H9 (cell line): ENCODE measurements at regions not wholly inside any gene's neighbourhood (a gene's known extent, or its start where the extent isn't known, plus 50 kb on each side); places are given as distances from the start of the nearest gene placed in this dataset.

Source experiments
- DNase-seq: peaks from one replicate; pipeline ENCODE4 v3.0.0-alpha.2; 2017
- H2AFZ ChIP-seq: one replicate; pipeline ENCODE4 v1.6.1; 2013; ENCODE audit warnings: mild to moderate bottlenecking, low read length, control low read depth, moderate library complexity
- H2AK5ac ChIP-seq: 2 replicates; pipeline ENCODE4 v1.6.1; 2013; ENCODE audit warnings: low read length, control low read depth, mixed read lengths; ENCODE audit not compliant: insufficient read length
- H2BK120ac ChIP-seq: one replicate; pipeline ENCODE4 v1.6.1; 2013; ENCODE audit warnings: low read depth, mild to moderate bottlenecking, low read length, control low read depth, inconsistent platforms; ENCODE audit not compliant: poor library complexity, severe bottlenecking
- H2BK12ac ChIP-seq: 2 replicates; pipeline ENCODE4 v1.6.1; 2013; ENCODE audit warnings: low read length, control low read depth, mixed read lengths, low read depth; ENCODE audit not compliant: insufficient read length
- H2BK15ac ChIP-seq: 2 replicates; pipeline ENCODE4 v1.6.1; 2013; ENCODE audit warnings: low read depth, low read length, control low read depth
- H2BK20ac ChIP-seq: one replicate; pipeline ENCODE4 v1.6.1; 2013; ENCODE audit warnings: low read depth, mild to moderate bottlenecking, low read length, control low read depth, inconsistent platforms; ENCODE audit not compliant: poor library complexity, severe bottlenecking
- H2BK5ac ChIP-seq: 2 replicates; pipeline ENCODE4 v1.6.1; 2013; ENCODE audit warnings: low read length, control low read depth, mixed read lengths; ENCODE audit not compliant: insufficient read length
- H3K14ac ChIP-seq: 2 replicates; pipeline ENCODE4 v1.6.1; 2013; ENCODE audit warnings: low read length, control low read depth; ENCODE audit not compliant: insufficient read depth
- H3K18ac ChIP-seq: 2 replicates; pipeline ENCODE4 v1.6.1; 2013; ENCODE audit warnings: low read depth, mild to moderate bottlenecking, mixed read lengths, low read length, control low read depth; ENCODE audit not compliant: insufficient read length
- H3K23ac ChIP-seq: 2 replicates; pipeline ENCODE4 v1.6.1; 2013; ENCODE audit warnings: low read length, control low read depth, mixed read lengths, low read depth; ENCODE audit not compliant: insufficient read length
- H3K23me2 ChIP-seq: 2 replicates; pipeline ENCODE4 v1.6.1; 2013; ENCODE audit warnings: low read depth, mild to moderate bottlenecking, mixed read lengths, low read length, control low read depth; ENCODE audit not compliant: insufficient read length, poor library complexity, severe bottlenecking
- H3K27ac ChIP-seq: 2 replicates; pipeline ENCODE4 v1.5.1; 2013; ENCODE audit warnings: low read length, control low read depth, mixed read lengths, low read depth; ENCODE audit not compliant: insufficient read length
- H3K27me3 ChIP-seq: 2 replicates; pipeline ENCODE4 v1.6.1; 2013; ENCODE audit warnings: low read length, control low read depth, inconsistent platforms; ENCODE audit not compliant: insufficient read depth
- H3K4ac ChIP-seq: 2 replicates; pipeline ENCODE4 v1.6.1; 2013; ENCODE audit warnings: low read depth, mild to moderate bottlenecking, control low read depth, inconsistent platforms, low read length, moderate library complexity
- H3K4me1 ChIP-seq: 2 replicates; pipeline ENCODE4 v1.6.1; 2013; ENCODE audit warnings: low read length, control low read depth, inconsistent platforms; ENCODE audit not compliant: insufficient read depth
- H3K4me2 ChIP-seq: 2 replicates; pipeline ENCODE4 v1.6.1; 2013; ENCODE audit warnings: low read length, control low read depth, mixed read lengths; ENCODE audit not compliant: insufficient read length, insufficient read depth
- H3K56ac ChIP-seq: 2 replicates; pipeline ENCODE4 v1.6.1; 2013; ENCODE audit warnings: low read depth, mild to moderate bottlenecking, mixed read lengths, low read length, control low read depth; ENCODE audit not compliant: insufficient read length
- H3K79me1 ChIP-seq: 2 replicates; pipeline ENCODE4 v1.6.1; 2013; ENCODE audit warnings: low read depth, mild to moderate bottlenecking, moderate library complexity, low read length, control low read depth, inconsistent platforms; ENCODE audit not compliant: insufficient read depth, poor library complexity, severe bottlenecking
- H3K79me2 ChIP-seq: 2 replicates; pipeline ENCODE4 v1.6.1; 2013; ENCODE audit warnings: low read length, control low read depth, inconsistent platforms; ENCODE audit not compliant: insufficient read depth
- H3K9ac ChIP-seq: 2 replicates; pipeline ENCODE4 v1.6.1; 2013; ENCODE audit warnings: low read length, control low read depth, mixed read lengths; ENCODE audit not compliant: insufficient read length; ENCODE audit errors: extremely low read depth
- H3K9me3 ChIP-seq: one replicate; pipeline ENCODE4 v1.6.1; 2013; ENCODE audit warnings: low read depth, low read length, inconsistent platforms; ENCODE audit not compliant: control insufficient read depth
- H3T11ph ChIP-seq: one replicate; pipeline ENCODE4 v1.6.1; 2013; ENCODE audit warnings: mild to moderate bottlenecking, low read length, control low read depth, inconsistent platforms
- H4K20me1 ChIP-seq: one replicate; pipeline ENCODE4 v1.6.1; 2013; ENCODE audit not compliant: control insufficient read depth, insufficient read length, insufficient read depth
- H4K5ac ChIP-seq: 2 replicates; pipeline ENCODE4 v1.6.1; 2013; ENCODE audit warnings: low read depth, mild to moderate bottlenecking, mixed read lengths, low read length, control low read depth; ENCODE audit not compliant: insufficient read length
- H4K8ac ChIP-seq: replicated peaks from 2 replicates; pipeline ENCODE4 v1.6.1; 2013; ENCODE audit warnings: low read length, control low read depth, mixed read lengths, low read depth; ENCODE audit not compliant: insufficient read length
- H4K91ac ChIP-seq: 2 replicates; pipeline ENCODE4 v1.6.1; 2013; ENCODE audit warnings: low read depth, mild to moderate bottlenecking, moderate library complexity, mixed read lengths, low read length, control low read depth; ENCODE audit not compliant: insufficient read length
- H3K27ac Mint-ChIP-seq, 3 experiments: 2 replicates in 2 of 3; 3 replicates in 1 of 3; pipeline ENCODE4 v1.8.0; 2020 to 2021; ENCODE audit warnings: mixed read lengths in 3 of 3, mild to moderate bottlenecking in 1 of 3, moderate library complexity in 1 of 3
- H3K27me3 Mint-ChIP-seq: 2 replicates; pipeline ENCODE4 v1.8.0; 2021; ENCODE audit warnings: low read depth, mild to moderate bottlenecking, moderate library complexity, mixed read lengths
- H3K36me3 Mint-ChIP-seq, 3 experiments: 2 replicates in 2 of 3; 3 replicates in 1 of 3; pipeline ENCODE4 v1.8.0; 2020 to 2021; ENCODE audit warnings: low read depth in 3 of 3, mixed read lengths in 3 of 3; ENCODE audit not compliant: insufficient read depth in 1 of 3
- H3K4me1 Mint-ChIP-seq, 2 experiments: 2 replicates each; pipeline ENCODE4 v1.8.0; 2020; ENCODE audit warnings: mixed read lengths in 2 of 2
- H3K4me3 Mint-ChIP-seq, 2 experiments: 2 replicates in 1 of 2; 3 replicates in 1 of 2; pipeline ENCODE4 v1.8.0; 2020 to 2021; ENCODE audit warnings: mild to moderate bottlenecking in 2 of 2, mixed read lengths in 2 of 2, moderate library complexity in 1 of 2
- H3K9me3 Mint-ChIP-seq, 2 experiments: 2 replicates in 1 of 2; 3 replicates in 1 of 2; pipeline ENCODE4 v1.8.0; 2020; ENCODE audit warnings: mild to moderate bottlenecking in 2 of 2, mixed read lengths in 2 of 2, moderate library complexity in 1 of 2
- WGBS: extraction: QIAGEN DNeasy Blood & Tissue Kit; methylation state at CpG from one replicate; pipeline ENCODE4 v1.1.7; 2013; ENCODE audit warnings: missing lambda C conversion rate, low lambda C conversion rate, mixed read lengths; ENCODE audit not compliant: insufficient read length; ENCODE audit errors: extremely low coverage; 5-methylcytosine and 5-hydroxymethylcytosine counted together
- TF ChIP-seq, protein P1 (sequence below): fragments of 200-600 bp; sonication (generic); conservative IDR thresholded peaks from 3 replicates; pipeline ENCODE4 v1.8.0; 2021; ENCODE audit warnings: antibody characterized with exemption, mild to moderate bottlenecking

DNA sequence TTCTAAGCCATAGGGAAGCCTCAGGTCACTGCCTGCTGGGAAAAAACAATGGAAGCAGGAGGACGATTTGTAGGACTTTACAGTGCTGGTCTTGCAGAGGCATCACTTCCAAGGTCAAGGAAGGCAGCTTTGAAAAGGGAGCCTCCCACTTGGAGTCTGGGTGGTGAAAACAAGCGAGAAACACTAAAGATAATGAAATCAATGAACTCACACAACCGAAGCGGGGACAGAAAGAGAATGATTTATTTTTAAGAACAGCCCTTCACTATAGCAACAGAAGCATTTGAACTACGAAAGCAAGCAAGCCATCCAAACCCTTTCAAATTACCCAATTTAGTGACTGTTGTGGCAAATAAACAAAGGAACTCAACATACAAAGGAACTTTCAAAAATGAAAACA lies 227.5 kb downstream of the THBS2 start:
- H3K18ac ChIP-seq: no peak overlapping the region
- H3K4ac ChIP-seq: no peak overlapping the region
- H3K23ac ChIP-seq: no peak overlapping the region
- no peak overlapping the region for H4K8ac ChIP-seq
- no peaks in the 10 kb centered on the region for H3K9me3 ChIP-seq
- peaks cover 23 to 28% of the 10 kb centered on the region in 2 experiments for H3K9me3 Mint-ChIP-seq
- H2BK5ac ChIP-seq: no peak overlapping the region
- peaks cover 0 to 4% of the 10 kb centered on the region in 2 experiments; a peak in 1 of 4 replicates for H3K4me1 Mint-ChIP-seq
- no peak overlapping the region for H2BK120ac ChIP-seq
- H4K5ac ChIP-seq: no peak overlapping the region
- H2BK12ac ChIP-seq: no peak overlapping the region
- H3K23me2 ChIP-seq: no peaks in the 10 kb centered on the region
- H2BK20ac ChIP-seq: no peak overlapping the region
- H3K79me1 ChIP-seq: no peaks in the 10 kb centered on the region
- peaks cover 5 to 25% (median 12%) of the 10 kb centered on the region in 3 experiments for H3K36me3 Mint-ChIP-seq
- no peak overlapping the region for H2AFZ ChIP-seq
- H3K27me3 ChIP-seq: no peaks in the 10 kb centered on the region
- WGBS: no CpG with 5 or more reads among the region's 5 CpGs
- TF ChIP-seq, protein P1, sequence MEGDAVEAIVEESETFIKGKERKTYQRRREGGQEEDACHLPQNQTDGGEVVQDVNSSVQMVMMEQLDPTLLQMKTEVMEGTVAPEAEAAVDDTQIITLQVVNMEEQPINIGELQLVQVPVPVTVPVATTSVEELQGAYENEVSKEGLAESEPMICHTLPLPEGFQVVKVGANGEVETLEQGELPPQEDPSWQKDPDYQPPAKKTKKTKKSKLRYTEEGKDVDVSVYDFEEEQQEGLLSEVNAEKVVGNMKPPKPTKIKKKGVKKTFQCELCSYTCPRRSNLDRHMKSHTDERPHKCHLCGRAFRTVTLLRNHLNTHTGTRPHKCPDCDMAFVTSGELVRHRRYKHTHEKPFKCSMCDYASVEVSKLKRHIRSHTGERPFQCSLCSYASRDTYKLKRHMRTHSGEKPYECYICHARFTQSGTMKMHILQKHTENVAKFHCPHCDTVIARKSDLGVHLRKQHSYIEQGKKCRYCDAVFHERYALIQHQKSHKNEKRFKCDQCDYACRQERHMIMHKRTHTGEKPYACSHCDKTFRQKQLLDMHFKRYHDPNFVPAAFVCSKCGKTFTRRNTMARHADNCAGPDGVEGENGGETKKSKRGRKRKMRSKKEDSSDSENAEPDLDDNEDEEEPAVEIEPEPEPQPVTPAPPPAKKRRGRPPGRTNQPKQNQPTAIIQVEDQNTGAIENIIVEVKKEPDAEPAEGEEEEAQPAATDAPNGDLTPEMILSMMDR: no peak
- H3K79me2 ChIP-seq: no peaks in the 10 kb centered on the region
- no peak overlapping the region for H3K14ac ChIP-seq
- H4K91ac ChIP-seq: no peak overlapping the region
- H2AK5ac ChIP-seq: no peak overlapping the region
- no peaks in the 10 kb centered on the region for H3K4me1 ChIP-seq
- no peaks in the 10 kb centered on the region for H4K20me1 ChIP-seq
- no peak overlapping the region for H3K4me2 ChIP-seq
- no peak overlapping the region for H3K4me3 Mint-ChIP-seq
- no peaks in the 10 kb centered on the region; the same call in 1 of the 2 replicates for H3K27me3 Mint-ChIP-seq
- H2BK15ac ChIP-seq: no peak overlapping the region
- DNase-seq: no peak
- H3K56ac ChIP-seq: no peak overlapping the region
- no peak overlapping the region for H3T11ph ChIP-seq
- no peak overlapping the region for H3K27ac ChIP-seq
- H3K9ac ChIP-seq: no peak overlapping the region
- H3K27ac Mint-ChIP-seq: no peak overlapping the region
